OCI-LY3 (cell line): ENCODE measurements at regions not wholly inside any gene's neighbourhood (a gene's known extent, or its start where the extent isn't known, plus 50 kb on each side); places are given as distances from the start of the nearest gene placed in this dataset.

Source experiments
- EZH2phosphoT487 ChIP-seq: fragments of 200-600 bp; shearing (Covaris generic); IDR thresholded peaks from 2 replicates; pipeline ENCODE4 v1.6.1; 2018; ENCODE audit warnings: antibody characterized with exemption, mixed run types, low read depth
- TF ChIP-seq, protein P1 (sequence below): fragments of 200-600, 300-600 bp; sonication (generic); IDR thresholded peaks from 2 replicates; pipeline ENCODE4 v1.5.1; 2014; ENCODE audit warnings: antibody characterized with exemption, low read length, low read depth

DNA sequence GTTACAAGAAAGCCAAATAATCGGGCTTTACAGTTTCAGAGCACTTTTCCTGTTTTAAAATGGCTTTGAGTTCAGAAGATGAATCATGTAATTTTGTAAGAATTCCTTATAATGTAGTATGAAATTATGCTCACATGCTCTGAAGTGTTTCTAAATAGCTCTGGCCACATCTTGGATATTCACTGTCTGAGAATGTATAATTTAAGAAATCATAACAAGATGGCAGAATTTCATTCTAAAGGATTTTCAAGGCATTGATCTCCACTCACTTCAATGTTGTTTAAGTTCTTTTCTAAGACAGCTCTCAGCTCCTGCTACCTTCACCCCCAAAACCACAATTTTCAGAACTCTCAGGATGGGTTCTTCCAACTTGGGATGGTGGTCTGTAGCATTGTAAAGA is 180.1 kb downstream of the DACT1 start:
- TF ChIP-seq, protein P1, sequence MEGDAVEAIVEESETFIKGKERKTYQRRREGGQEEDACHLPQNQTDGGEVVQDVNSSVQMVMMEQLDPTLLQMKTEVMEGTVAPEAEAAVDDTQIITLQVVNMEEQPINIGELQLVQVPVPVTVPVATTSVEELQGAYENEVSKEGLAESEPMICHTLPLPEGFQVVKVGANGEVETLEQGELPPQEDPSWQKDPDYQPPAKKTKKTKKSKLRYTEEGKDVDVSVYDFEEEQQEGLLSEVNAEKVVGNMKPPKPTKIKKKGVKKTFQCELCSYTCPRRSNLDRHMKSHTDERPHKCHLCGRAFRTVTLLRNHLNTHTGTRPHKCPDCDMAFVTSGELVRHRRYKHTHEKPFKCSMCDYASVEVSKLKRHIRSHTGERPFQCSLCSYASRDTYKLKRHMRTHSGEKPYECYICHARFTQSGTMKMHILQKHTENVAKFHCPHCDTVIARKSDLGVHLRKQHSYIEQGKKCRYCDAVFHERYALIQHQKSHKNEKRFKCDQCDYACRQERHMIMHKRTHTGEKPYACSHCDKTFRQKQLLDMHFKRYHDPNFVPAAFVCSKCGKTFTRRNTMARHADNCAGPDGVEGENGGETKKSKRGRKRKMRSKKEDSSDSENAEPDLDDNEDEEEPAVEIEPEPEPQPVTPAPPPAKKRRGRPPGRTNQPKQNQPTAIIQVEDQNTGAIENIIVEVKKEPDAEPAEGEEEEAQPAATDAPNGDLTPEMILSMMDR = no peak
- TF ChIP-seq EZH2phosphoT487 = no peak
